ENCODE measurements at regions not wholly inside any gene's neighbourhood (a gene's known extent, or its start where the extent isn't known, plus 50 kb on each side); places are given as distances from the start of the nearest gene placed in this dataset.

- TF ChIP-seq CUX1 (IDR thresholded peaks at IDR 0.05; ENCODE audit: insufficient replicate concordance, low read depth, low read length): no peak
- TF ChIP-seq FOXK2 (IDR thresholded peaks at IDR 0.05): no peak
- TF ChIP-seq IKZF1 (conservative IDR thresholded peaks at IDR 0.05): no peak
These were observed 684.9 kb upstream of the MAP3K7 start (continued) for GRCh38 chr6:91271807-91272206.

DNA sequence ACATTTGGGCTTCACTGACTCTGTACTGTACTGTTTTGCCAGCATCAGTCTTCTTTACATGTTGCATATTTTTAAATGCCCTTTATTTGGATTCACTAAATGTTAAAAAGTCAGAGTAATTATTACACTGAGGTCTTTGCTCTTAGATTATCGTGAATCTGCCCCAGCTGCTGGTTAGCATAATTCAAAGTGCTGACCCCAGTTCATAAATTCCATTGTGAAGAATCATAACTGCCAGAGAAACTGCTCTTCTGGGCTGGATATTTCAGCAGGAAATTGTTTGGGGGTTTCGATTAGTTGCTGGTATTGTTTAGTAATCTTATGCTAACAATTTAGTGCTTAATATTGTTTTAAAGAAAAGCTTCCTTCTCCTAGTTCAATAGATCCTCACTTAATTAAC, 682.1 kb upstream of the MAP3K7 start:
- in situ Hi-C loops (cut with MboI): no loop called here
- WGBS (ENCODE audit: insufficient coverage, insufficient replicate concordance, low lambda C conversion rate, missing lambda C conversion rate): 21% methylated on average over 2 of the region's 2 CpGs
- SMC1A ChIA-PET (ENCODE audit: uncharacterized antibody, unreplicated experiment): no interaction called here

More for the DNA sequence above, 682.1 kb upstream of the MAP3K7 start:
- H3K4me2 ChIP-seq (ENCODE audit: control insufficient read depth, insufficient read depth): no peak overlapping the region
- H3K9me3 ChIP-seq (replicated peaks; ENCODE audit: control insufficient read depth, insufficient read depth, low read length): no peaks in the 10 kb centered on the region; the same call in 2 of the 3 replicates
- CTCF ChIA-PET: no interaction called here
- intact Hi-C loops (cut with micrococcal nuclease; ENCODE audit: unreplicated experiment): no loop called here
- H3K27me3 ChIP-seq (replicated peaks in 1 of 2; ENCODE audit: control insufficient read depth in 2 of 2, insufficient read depth in 2 of 2, low read length in 1 of 2): no peaks in the 10 kb centered on the region; a peak in 1 of 4 replicates
- no peaks in the 10 kb centered on the region for H3K4me1 ChIP-seq (ENCODE audit: control insufficient read depth, insufficient read depth, low read length)
- TF ChIP-seq NBN (IDR thresholded peaks at IDR 0.05) (no peak), EED (IDR thresholded peaks at IDR 0.05; ENCODE audit: low read depth) (no peak)
- no peak overlapping the region for H3K9ac ChIP-seq (ENCODE audit: control insufficient read depth, insufficient read depth, low read length)
- ATAC-seq: no peak
- no peak for DNase-seq (ENCODE audit: low read depth, low spot score)
- RAD21 ChIA-PET (ENCODE audit: unreplicated experiment): no interaction called here
- POLR2A ChIA-PET: no interaction called here
- no peak overlapping the region for H2AFZ ChIP-seq (ENCODE audit: control insufficient read depth, low read depth, low read length)
- no TSS peak for BruUV-seq (replicated peaks)
- no peak for FAIRE-seq
- H3K4me3 ChIP-seq: no peak overlapping the region
- H3K79me2 ChIP-seq (ENCODE audit: control insufficient read depth, insufficient read depth, low read length): no peaks in the 10 kb centered on the region
- no peaks in the 10 kb centered on the region for H3K36me3 ChIP-seq (ENCODE audit: control insufficient read depth in 2 of 2, insufficient read depth in 2 of 2, low read length in 1 of 2)
- H3K27ac ChIP-seq (ENCODE audit: control insufficient read depth, insufficient read depth): no peak overlapping the region
- no peaks in the 10 kb centered on the region for H4K20me1 ChIP-seq (ENCODE audit: control insufficient read depth, insufficient read depth)

Data from GM12878 (cell line).